ENCODE measurements at regions not wholly inside any gene's neighbourhood (a gene's known extent, or its start where the extent isn't known, plus 50 kb on each side); places are given as distances from the start of the nearest gene placed in this dataset.

GRCh38 chr10:118145256-118145655, 98.5 kb upstream of the RAB11FIP2 start:
- TF ChIP-seq POLR2AphosphoS5 (IDR thresholded peaks at IDR 0.05) (no peak), CTCF (IDR thresholded peaks at IDR 0.05) (no peak)
